IMR-90 (cell line): ENCODE measurements at regions not wholly inside any gene's neighbourhood (a gene's known extent, or its start where the extent isn't known, plus 50 kb on each side); places are given as distances from the start of the nearest gene placed in this dataset.

ENCODE experiments used
- ATAC-seq: fragments of 200-7000 bp; cut with Tn5 transposase; 2 replicates; pipeline ENCODE4 v1.9.1; 2020; ENCODE audit warnings: low read depth, mild to moderate bottlenecking, moderate library complexity
- BruUV-seq: library from RNA; stranded (reverse); fragments of 400-500 nt; replicated peaks from 2 replicates; lab custom pipeline; 2021; lab: Mats Ljungman, UMichigan
- CTCF ChIA-PET: fragments of 300-600 bp; formaldehyde crosslinking; extraction: SDS; loops from one replicate; lab custom pipeline; 2021; ENCODE audit warnings: antibody characterized with exemption; lab: Yijun Ruan, JAX
- POLR2A ChIA-PET: fragments of 300-600 bp; sonication (Branson Sonifier 250); formaldehyde crosslinking; loops from one replicate; lab custom pipeline; 2022; ENCODE audit warnings: antibody characterized with exemption; ENCODE audit not compliant: unreplicated experiment; lab: Charles Lee
- DNase-seq: peaks from one replicate; pipeline ENCODE4 v3.0.0; 2013
- H2AFZ ChIP-seq: replicated peaks from 2 replicates; pipeline ENCODE3; 2013; ENCODE audit warnings: low read length, mild to moderate bottlenecking; ENCODE audit not compliant: poor library complexity
- H2AK5ac ChIP-seq: 2 replicates; pipeline ENCODE4 v1.6.1; 2013; ENCODE audit warnings: low read depth, low read length, inconsistent platforms
- H2AK9ac ChIP-seq: replicated peaks from 2 replicates; pipeline ENCODE3; 2013; ENCODE audit warnings: mild to moderate bottlenecking, low read depth, low read length, moderate library complexity; ENCODE audit not compliant: poor library complexity
- H2BK120ac ChIP-seq: 2 replicates; pipeline ENCODE4 v1.6.1; 2013; ENCODE audit warnings: low read depth, low read length, inconsistent platforms
- H2BK15ac ChIP-seq: 3 replicates; pipeline ENCODE4 v1.6.1; 2013; ENCODE audit warnings: low read depth, low read length, inconsistent platforms
- H2BK20ac ChIP-seq: 2 replicates; pipeline ENCODE4 v1.6.1; 2013; ENCODE audit warnings: low read depth, mild to moderate bottlenecking, inconsistent platforms, low read length, moderate library complexity
- H2BK5ac ChIP-seq: 2 replicates; pipeline ENCODE4 v1.6.1; 2013; ENCODE audit warnings: mild to moderate bottlenecking, low read depth, low read length, inconsistent platforms; ENCODE audit not compliant: poor library complexity, severe bottlenecking
- H3K14ac ChIP-seq: replicated peaks from 2 replicates; pipeline ENCODE4 v1.6.1; 2013; ENCODE audit warnings: low read depth, low read length, inconsistent platforms
- H3K18ac ChIP-seq: 2 replicates; pipeline ENCODE4 v1.6.1; 2013; ENCODE audit warnings: low read depth, low read length, control low read depth
- H3K23ac ChIP-seq: 2 replicates; pipeline ENCODE4 v1.6.1; 2013; ENCODE audit warnings: low read depth, low read length, inconsistent platforms
- H3K27ac ChIP-seq: 2 replicates; pipeline ENCODE4 v1.5.1; 2013; ENCODE audit warnings: mild to moderate bottlenecking, control low read depth, low read length; ENCODE audit not compliant: insufficient read depth
- H3K27me3 ChIP-seq: 2 replicates; pipeline ENCODE4 v1.6.1; 2013; ENCODE audit warnings: low read length; ENCODE audit not compliant: control insufficient read depth, insufficient read depth
- H3K36me3 ChIP-seq: 2 replicates; pipeline ENCODE4 v1.6.1; 2013; ENCODE audit warnings: low read length, mixed read lengths; ENCODE audit not compliant: control insufficient read depth, insufficient read depth
- H3K4ac ChIP-seq: 2 replicates; pipeline ENCODE4 v1.6.1; 2013; ENCODE audit warnings: low read depth, low read length, inconsistent platforms
- H3K4me1 ChIP-seq: 2 replicates; pipeline ENCODE4 v1.6.1; 2013; ENCODE audit warnings: low read length, mixed read lengths; ENCODE audit not compliant: control insufficient read depth, insufficient read depth
- H3K4me2 ChIP-seq: 2 replicates; pipeline ENCODE4 v1.6.1; 2013; ENCODE audit warnings: low read depth, mild to moderate bottlenecking, control low read depth, low read length, moderate library complexity
- H3K4me3 ChIP-seq: 2 replicates; pipeline ENCODE4 v1.5.1; 2013; ENCODE audit warnings: low read depth, mild to moderate bottlenecking, control low read depth, low read length, moderate library complexity; ENCODE audit not compliant: insufficient read depth
- H3K56ac ChIP-seq: 2 replicates; pipeline ENCODE4 v1.6.1; 2013; ENCODE audit warnings: low read length, inconsistent platforms; ENCODE audit not compliant: insufficient read depth; ENCODE audit errors: extremely low read depth
- H3K79me1 ChIP-seq, 2 experiments: 2 replicates each; pipeline ENCODE4 v1.6.1; 2013; ENCODE audit warnings: low read length in 2 of 2, inconsistent platforms in 1 of 2, low read depth in 1 of 2
- H3K9ac ChIP-seq: 2 replicates; pipeline ENCODE4 v1.6.1; 2013; ENCODE audit warnings: low read depth, low read length, control low read depth
- H3K9me1 ChIP-seq: 2 replicates; pipeline ENCODE4 v1.6.1; 2013; ENCODE audit warnings: low read length, inconsistent platforms; ENCODE audit not compliant: insufficient read depth
- H3K9me3 ChIP-seq: 2 replicates; pipeline ENCODE4 v1.6.1; 2013; ENCODE audit warnings: low read length; ENCODE audit not compliant: control insufficient read depth, insufficient read depth
- H4K20me1 ChIP-seq: 2 replicates; pipeline ENCODE4 v1.6.1; 2013; ENCODE audit warnings: low read length, inconsistent platforms; ENCODE audit not compliant: insufficient read depth
- H4K5ac ChIP-seq: 2 replicates; pipeline ENCODE4 v1.6.1; 2013; ENCODE audit warnings: mild to moderate bottlenecking, low read depth, low read length, control low read depth
- H4K8ac ChIP-seq, 2 experiments: 2 replicates each; pipeline ENCODE4 v1.6.1; 2013; ENCODE audit warnings: low read depth in 2 of 2, low read length in 2 of 2, control low read depth in 1 of 2, inconsistent platforms in 1 of 2
- H4K91ac ChIP-seq: 2 replicates; pipeline ENCODE4 v1.6.1; 2013; ENCODE audit warnings: low read depth, low read length, inconsistent platforms; ENCODE audit not compliant: insufficient read depth
- FOS ChIP-seq: fragments of 150-350 bp; IDR thresholded peaks from 2 replicates; pipeline ENCODE4 v1.6.1; 2016; ENCODE audit warnings: low read depth, low read length
- RAD21 ChIP-seq: IDR thresholded peaks from 2 replicates; pipeline ENCODE4 v1.6.1; 2012; ENCODE audit warnings: low read length, improper control_type of control experiment
- SMC3 ChIP-seq: fragments of 150-350 bp; IDR thresholded peaks from 2 replicates; pipeline ENCODE4 v1.6.1; 2016; ENCODE audit warnings: low read depth, mild to moderate bottlenecking, antibody characterized with exemption, low read length, moderate library complexity
- WGBS, 2 experiments: methylation state at CpG; one replicate each; pipeline versions ENCODE4 v1.1.5 to v1.1.7; 2013; ENCODE audit warnings: missing lambda C conversion rate in 2 of 2; ENCODE audit not compliant: insufficient read length in 1 of 2; ENCODE audit errors: extremely low coverage in 2 of 2; 5-methylcytosine and 5-hydroxymethylcytosine counted together
- dilution Hi-C: fragments of 300-500 bp; cut with HindIII; formaldehyde crosslinking; loops from one replicate; pipeline ENCODE4 v1.14.3; 2018; ENCODE audit warnings: low sequenced_read_pairs; ENCODE audit not compliant: unreplicated experiment
- in situ Hi-C: fragments of 300-500 bp; cut with MboI; formaldehyde crosslinking; loops from 3 replicates; pipeline ENCODE4 v1.14.3; 2019; ENCODE audit warnings: low sequenced_read_pairs, inconsistent platforms, mixed read lengths
- intact Hi-C: fragments of 100-400 bp; cut with micrococcal nuclease; formaldehyde crosslinking; loops from 2 replicates; pipeline ENCODE4 v1.10.0; 2022
- TF ChIP-seq, protein P1 (sequence below): fragments of 150-350 bp; IDR thresholded peaks from 2 replicates; pipeline ENCODE4 v1.6.1; 2017; ENCODE audit warnings: mild to moderate bottlenecking, antibody characterized with exemption, low read length, low read depth
- TF ChIP-seq, protein P2 (sequence below): conservative IDR thresholded peaks from 2 replicates; pipeline ENCODE4 v1.5.1; 2012; ENCODE audit warnings: mild to moderate bottlenecking, low read depth, low read length, improper control_type of control experiment

DNA sequence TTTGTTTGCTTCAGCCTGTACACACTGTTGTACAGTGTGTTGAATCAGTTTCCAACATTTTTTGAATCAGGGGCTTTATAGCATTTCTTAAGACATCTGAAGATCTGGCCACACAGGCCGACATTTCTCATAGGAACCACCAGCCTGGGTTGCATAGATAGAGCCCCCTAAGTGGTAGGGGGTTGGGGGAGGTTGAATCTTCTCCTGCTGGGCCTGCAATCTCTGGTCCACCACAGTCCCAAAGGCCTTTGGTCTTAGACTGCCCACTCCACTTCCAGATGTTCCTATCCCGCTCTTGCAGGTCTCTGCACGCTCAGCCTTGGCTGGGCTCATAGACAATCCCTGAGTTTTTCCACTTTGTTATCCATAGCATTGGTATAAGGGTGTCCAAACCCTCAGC is 75.4 kb upstream of the HABP2 start:
- H3K4me3 ChIP-seq: no peak overlapping the region
- no peak overlapping the region for H4K91ac ChIP-seq
- H4K20me1 ChIP-seq: no peaks in the 10 kb centered on the region
- no peak overlapping the region for H3K4ac ChIP-seq
- H3K79me1 ChIP-seq: no peaks in the 10 kb centered on the region
- no peaks in the 10 kb centered on the region for H3K27me3 ChIP-seq
- no CpG with 5 or more reads among the region's 3 CpGs for WGBS, 2 experiments
- H2BK120ac ChIP-seq: no peak overlapping the region
- no peak overlapping the region for H4K8ac ChIP-seq
- no peak overlapping the region for H2AK5ac ChIP-seq
- no peak overlapping the region for H3K23ac ChIP-seq
- no peak overlapping the region for H2BK5ac ChIP-seq
- H3K9me1 ChIP-seq: no peaks in the 10 kb centered on the region
- ATAC-seq (no peak), DNase-seq (no peak)
- dilution Hi-C loops (no loop called here), in situ Hi-C loops (no loop called here), intact Hi-C loops (no loop called here)
- ChIA-PET POLR2A (no interaction called here), CTCF (interaction anchor here (0.6 kb wide), 1 partner anchor 44 kb away, joined by 3 read pairs; no protein-coding TSS in a partner anchor)
- H3K27ac ChIP-seq: no peak overlapping the region
- H3K4me1 ChIP-seq: no peaks in the 10 kb centered on the region
- BruUV-seq: no TSS peak
- no peak overlapping the region for H3K14ac ChIP-seq
- no peak overlapping the region for H2BK15ac ChIP-seq
- TF ChIP-seq, protein P1, sequence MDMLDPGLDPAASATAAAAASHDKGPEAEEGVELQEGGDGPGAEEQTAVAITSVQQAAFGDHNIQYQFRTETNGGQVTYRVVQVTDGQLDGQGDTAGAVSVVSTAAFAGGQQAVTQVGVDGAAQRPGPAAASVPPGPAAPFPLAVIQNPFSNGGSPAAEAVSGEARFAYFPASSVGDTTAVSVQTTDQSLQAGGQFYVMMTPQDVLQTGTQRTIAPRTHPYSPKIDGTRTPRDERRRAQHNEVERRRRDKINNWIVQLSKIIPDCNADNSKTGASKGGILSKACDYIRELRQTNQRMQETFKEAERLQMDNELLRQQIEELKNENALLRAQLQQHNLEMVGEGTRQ: no peak
- TF ChIP-seq SMC3 (no peak), RAD21 (no peak), FOS (no peak)
- TF ChIP-seq, protein P2, sequence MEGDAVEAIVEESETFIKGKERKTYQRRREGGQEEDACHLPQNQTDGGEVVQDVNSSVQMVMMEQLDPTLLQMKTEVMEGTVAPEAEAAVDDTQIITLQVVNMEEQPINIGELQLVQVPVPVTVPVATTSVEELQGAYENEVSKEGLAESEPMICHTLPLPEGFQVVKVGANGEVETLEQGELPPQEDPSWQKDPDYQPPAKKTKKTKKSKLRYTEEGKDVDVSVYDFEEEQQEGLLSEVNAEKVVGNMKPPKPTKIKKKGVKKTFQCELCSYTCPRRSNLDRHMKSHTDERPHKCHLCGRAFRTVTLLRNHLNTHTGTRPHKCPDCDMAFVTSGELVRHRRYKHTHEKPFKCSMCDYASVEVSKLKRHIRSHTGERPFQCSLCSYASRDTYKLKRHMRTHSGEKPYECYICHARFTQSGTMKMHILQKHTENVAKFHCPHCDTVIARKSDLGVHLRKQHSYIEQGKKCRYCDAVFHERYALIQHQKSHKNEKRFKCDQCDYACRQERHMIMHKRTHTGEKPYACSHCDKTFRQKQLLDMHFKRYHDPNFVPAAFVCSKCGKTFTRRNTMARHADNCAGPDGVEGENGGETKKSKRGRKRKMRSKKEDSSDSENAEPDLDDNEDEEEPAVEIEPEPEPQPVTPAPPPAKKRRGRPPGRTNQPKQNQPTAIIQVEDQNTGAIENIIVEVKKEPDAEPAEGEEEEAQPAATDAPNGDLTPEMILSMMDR: no peak
- no peak overlapping the region for H2AFZ ChIP-seq
- H2AK9ac ChIP-seq: no peak overlapping the region
- no peak overlapping the region for H2BK20ac ChIP-seq
- H3K4me2 ChIP-seq: no peak overlapping the region
- peaks cover 11% of the 10 kb centered on the region for H3K9me3 ChIP-seq
- H3K56ac ChIP-seq: no peak overlapping the region
- no peaks in the 10 kb centered on the region for H3K36me3 ChIP-seq
- no peak overlapping the region for H3K18ac ChIP-seq
- no peak overlapping the region for H4K5ac ChIP-seq
- H3K9ac ChIP-seq: no peak overlapping the region
